ENCODE measurements at regions not wholly inside any gene's neighbourhood (a gene's known extent, or its start where the extent isn't known, plus 50 kb on each side); places are given as distances from the start of the nearest gene placed in this dataset.

GRCh38 chr14:80146941-80147340, 64.4 kb downstream of the DIO2 start:
- DNase-seq = no peak

GRCh38 chr14:80136358-80136757, 74.9 kb downstream of the DIO2 start:
- no peak for DNase-seq

GRCh38 chr14:80135305-80136088, 75.8 kb downstream of the DIO2 start:
- DNase-seq = no peak

- no peak for DNase-seq
Measured at GRCh38 chr14:80134321-80134720, 77.0 kb downstream of the DIO2 start.

GRCh38 chr14:80133457-80133856, 77.8 kb downstream of the DIO2 start:
- no peak for DNase-seq

GRCh38 chr14:80127466-80127865, 83.8 kb downstream of the DIO2 start:
- no peak for DNase-seq

GRCh38 chr14:80124794-80125193, 86.5 kb downstream of the DIO2 start:
- DNase-seq = no peak

GRCh38 chr14:80117876-80118275, 93.4 kb downstream of the DIO2 start:
- no peak for DNase-seq

- DNase-seq = no peak
Measured at GRCh38 chr14:80116157-80116556, 95.1 kb downstream of the DIO2 start.

- DNase-seq = no peak
Measured at GRCh38 chr14:80110721-80111120, 100.6 kb downstream of the DIO2 start.

- DNase-seq = no peak
Measured at GRCh38 chr14:80109055-80109454, 102.2 kb downstream of the DIO2 start.

GRCh38 chr14:80108430-80108829, 102.9 kb downstream of the DIO2 start:
- DNase-seq = no peak

- no peak for DNase-seq
Measured at GRCh38 chr14:80105488-80105994, 105.8 kb downstream of the DIO2 start.

GRCh38 chr14:80101835-80102234, 109.5 kb downstream of the DIO2 start:
- no peak for DNase-seq

- no peak for DNase-seq
Measured at GRCh38 chr14:80100681-80101080, 110.6 kb downstream of the DIO2 start.

- DNase-seq = no peak
Measured at GRCh38 chr14:80095623-80096022, 115.7 kb downstream of the DIO2 start.

- no peak for DNase-seq
Measured at GRCh38 chr14:80087411-80087810, 123.9 kb downstream of the DIO2 start.

GRCh38 chr14:80084196-80084595, 127.1 kb downstream of the DIO2 start:
- no peak for DNase-seq

- DNase-seq = no peak
Measured at GRCh38 chr14:80080601-80081000, 130.7 kb downstream of the DIO2 start.

- DNase-seq = no peak
Measured at GRCh38 chr14:80078501-80078900, 132.8 kb downstream of the DIO2 start.

- DNase-seq = no peak
Measured at GRCh38 chr14:80077262-80077661, 134.0 kb downstream of the DIO2 start.

GRCh38 chr14:80074900-80075574, 136.3 kb downstream of the DIO2 start:
- no peak for DNase-seq

GRCh38 chr14:80059041-80059440, 152.3 kb downstream of the DIO2 start:
- DNase-seq = no peak

- no peak for DNase-seq
Measured at GRCh38 chr14:80056497-80056801, 154.9 kb downstream of the DIO2 start.

Data from NCI-H526 treated with DMSO at 0.1 percent for 48 hours (cell line).